ENCODE measurements at regions not wholly inside any gene's neighbourhood (a gene's known extent, or its start where the extent isn't known, plus 50 kb on each side); places are given as distances from the start of the nearest gene placed in this dataset.
"Not testable (repeated sequence)": the region's sequence is repeated elsewhere in the genome, so short reads cannot be mapped to it uniquely, and the experiment has no call there.

DNA sequence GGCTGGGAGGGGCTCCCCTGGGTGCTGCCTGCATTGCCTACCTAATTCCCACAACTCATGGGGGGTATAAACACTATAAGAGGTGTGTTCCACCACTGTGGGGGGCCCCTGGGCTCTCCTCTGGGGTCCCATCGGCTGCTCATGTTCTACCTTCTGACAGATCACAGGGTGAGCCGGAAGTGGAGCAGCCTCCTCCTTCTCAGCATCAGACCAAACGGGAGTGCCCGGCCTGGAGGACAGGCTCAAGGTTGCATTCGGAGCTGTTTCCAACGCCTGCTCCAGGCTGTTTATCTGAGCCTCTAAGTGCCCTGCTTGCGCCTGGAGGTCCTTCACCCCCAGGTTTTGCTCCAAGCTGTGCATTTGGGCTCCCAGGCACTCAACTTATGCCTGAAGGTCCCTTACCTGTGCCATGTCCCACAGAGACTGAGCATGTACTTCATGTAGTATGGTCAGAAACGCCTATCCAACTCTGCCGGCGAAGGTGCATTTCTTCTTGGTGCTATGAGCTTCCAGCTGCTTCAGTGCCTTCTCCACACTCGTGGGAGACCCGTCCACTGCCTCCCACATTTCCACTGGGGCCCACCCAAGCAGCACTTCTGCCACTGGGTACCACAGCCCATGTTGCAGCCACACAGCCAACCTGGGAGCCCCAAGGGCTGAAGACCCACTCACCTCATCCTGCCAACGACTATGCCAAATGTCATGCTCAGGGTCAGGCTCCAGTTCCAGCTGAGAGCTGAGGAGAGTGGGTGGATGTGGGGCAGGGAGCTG lies 232.1 kb downstream of the IGSF11 start:
- TF ChIP-seq, protein P1, sequence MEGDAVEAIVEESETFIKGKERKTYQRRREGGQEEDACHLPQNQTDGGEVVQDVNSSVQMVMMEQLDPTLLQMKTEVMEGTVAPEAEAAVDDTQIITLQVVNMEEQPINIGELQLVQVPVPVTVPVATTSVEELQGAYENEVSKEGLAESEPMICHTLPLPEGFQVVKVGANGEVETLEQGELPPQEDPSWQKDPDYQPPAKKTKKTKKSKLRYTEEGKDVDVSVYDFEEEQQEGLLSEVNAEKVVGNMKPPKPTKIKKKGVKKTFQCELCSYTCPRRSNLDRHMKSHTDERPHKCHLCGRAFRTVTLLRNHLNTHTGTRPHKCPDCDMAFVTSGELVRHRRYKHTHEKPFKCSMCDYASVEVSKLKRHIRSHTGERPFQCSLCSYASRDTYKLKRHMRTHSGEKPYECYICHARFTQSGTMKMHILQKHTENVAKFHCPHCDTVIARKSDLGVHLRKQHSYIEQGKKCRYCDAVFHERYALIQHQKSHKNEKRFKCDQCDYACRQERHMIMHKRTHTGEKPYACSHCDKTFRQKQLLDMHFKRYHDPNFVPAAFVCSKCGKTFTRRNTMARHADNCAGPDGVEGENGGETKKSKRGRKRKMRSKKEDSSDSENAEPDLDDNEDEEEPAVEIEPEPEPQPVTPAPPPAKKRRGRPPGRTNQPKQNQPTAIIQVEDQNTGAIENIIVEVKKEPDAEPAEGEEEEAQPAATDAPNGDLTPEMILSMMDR (IDR thresholded peaks at IDR 0.05; ENCODE audit: unreplicated experiment) = no peak
- H3K4me1 Mint-ChIP-seq (ENCODE audit: unreplicated experiment) = no peaks in the 10 kb centered on the region
- no peak overlapping the region for H3K4me3 Mint-ChIP-seq (ENCODE audit: unreplicated experiment)
- H3K36me3 Mint-ChIP-seq (ENCODE audit: low read depth, unreplicated experiment) = no peaks in the 10 kb centered on the region
- no peak for DNase-seq (ENCODE audit: low spot score)
- H3K27ac Mint-ChIP-seq (ENCODE audit: unreplicated experiment) = no peak overlapping the region
- no peaks in the 10 kb centered on the region for H3K27me3 Mint-ChIP-seq (ENCODE audit: unreplicated experiment)
- no peaks in the 10 kb centered on the region for H3K9me3 Mint-ChIP-seq (ENCODE audit: unreplicated experiment)

DNA sequence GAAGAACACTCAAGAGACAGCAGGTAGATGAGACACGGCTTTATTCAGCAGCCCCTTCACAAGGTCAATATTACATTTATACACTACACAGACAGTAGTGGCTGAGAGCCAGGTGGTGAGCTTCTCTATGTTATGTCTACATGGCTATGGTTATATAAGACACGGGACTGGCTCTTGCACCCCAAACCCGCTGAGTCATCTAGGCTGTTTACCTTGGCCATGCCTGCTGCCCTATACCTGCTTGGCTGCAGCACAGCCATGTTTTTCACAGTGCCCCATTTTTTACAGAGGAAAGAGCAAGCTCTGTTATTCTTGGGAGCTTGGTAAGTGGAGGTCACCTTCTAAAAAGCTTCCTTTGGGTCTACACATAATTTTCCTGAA lies 231.6 kb downstream of the IGSF11 start:
- Mint-ChIP-seq H3K27me3 (ENCODE audit: unreplicated experiment) (no peaks in the 10 kb centered on the region), H3K4me1 (ENCODE audit: unreplicated experiment) (no peaks in the 10 kb centered on the region), H3K27ac (ENCODE audit: unreplicated experiment) (no peak overlapping the region), H3K36me3 (ENCODE audit: low read depth, unreplicated experiment) (no peaks in the 10 kb centered on the region), H3K4me3 (ENCODE audit: unreplicated experiment) (no peak overlapping the region), H3K9me3 (ENCODE audit: unreplicated experiment) (no peaks in the 10 kb centered on the region)
- TF ChIP-seq, protein P1 (IDR thresholded peaks at IDR 0.05; ENCODE audit: unreplicated experiment) = no peak
- DNase-seq (ENCODE audit: low spot score) = no peak

DNA sequence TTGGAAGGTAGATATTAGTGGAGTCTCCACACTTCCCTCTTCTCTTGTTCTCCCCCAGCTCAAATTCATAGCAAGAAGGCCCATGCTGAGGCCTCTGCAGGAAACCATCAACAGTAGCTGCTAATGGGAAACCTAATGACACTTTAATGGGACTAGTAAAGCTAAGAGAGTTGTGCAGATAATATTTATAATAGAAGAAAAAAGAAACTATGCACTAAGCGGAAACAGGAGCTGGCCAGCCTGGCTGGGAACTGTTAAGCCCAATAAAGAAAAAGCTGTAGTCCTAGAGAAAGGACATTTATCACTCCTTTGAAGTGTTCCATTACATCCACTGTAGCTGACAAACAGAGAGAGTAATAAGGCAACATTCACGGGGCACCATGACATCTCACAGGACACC lies 229.6 kb downstream of the IGSF11 start:
- no peaks in the 10 kb centered on the region for H3K36me3 Mint-ChIP-seq (ENCODE audit: low read depth, unreplicated experiment)
- TF ChIP-seq, protein P1 (IDR thresholded peaks at IDR 0.05; ENCODE audit: unreplicated experiment) = no peak
- DNase-seq (ENCODE audit: low spot score) = no peak
- no peaks in the 10 kb centered on the region for H3K27me3 Mint-ChIP-seq (ENCODE audit: unreplicated experiment)
- H3K4me1 Mint-ChIP-seq (ENCODE audit: unreplicated experiment) = no peaks in the 10 kb centered on the region
- no peak overlapping the region for H3K4me3 Mint-ChIP-seq (ENCODE audit: unreplicated experiment)
- no peaks in the 10 kb centered on the region for H3K9me3 Mint-ChIP-seq (ENCODE audit: unreplicated experiment)
- H3K27ac Mint-ChIP-seq (ENCODE audit: unreplicated experiment) = no peak overlapping the region

DNA sequence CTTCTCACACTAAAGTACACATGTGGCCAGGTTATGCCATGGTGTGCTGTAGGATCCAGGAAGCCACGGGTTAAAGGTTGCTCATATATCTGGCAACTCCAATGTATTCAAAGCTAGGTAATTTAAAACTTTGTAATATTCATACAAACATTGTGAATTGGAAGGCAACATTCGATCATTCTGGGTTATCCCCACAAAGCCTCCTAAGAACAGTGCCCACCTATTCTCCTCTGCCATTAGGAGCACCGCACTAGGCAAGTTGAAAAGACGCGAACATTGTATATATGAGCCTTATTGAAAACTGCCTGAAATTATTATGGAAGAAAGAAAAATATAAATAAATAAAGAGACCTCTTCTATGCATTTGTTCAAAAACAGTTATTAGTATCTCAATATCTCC lies 228.2 kb downstream of the IGSF11 start:
- H3K4me3 Mint-ChIP-seq (ENCODE audit: unreplicated experiment) = no peak overlapping the region
- H3K36me3 Mint-ChIP-seq (ENCODE audit: low read depth, unreplicated experiment) = no peaks in the 10 kb centered on the region
- no peaks in the 10 kb centered on the region for H3K9me3 Mint-ChIP-seq (ENCODE audit: unreplicated experiment)
- no peak for DNase-seq (ENCODE audit: low spot score)
- TF ChIP-seq, protein P1 (IDR thresholded peaks at IDR 0.05; ENCODE audit: unreplicated experiment) = no peak
- H3K27ac Mint-ChIP-seq (ENCODE audit: unreplicated experiment) = no peak overlapping the region
- no peaks in the 10 kb centered on the region for H3K4me1 Mint-ChIP-seq (ENCODE audit: unreplicated experiment)
- H3K27me3 Mint-ChIP-seq (ENCODE audit: unreplicated experiment) = no peaks in the 10 kb centered on the region

DNA sequence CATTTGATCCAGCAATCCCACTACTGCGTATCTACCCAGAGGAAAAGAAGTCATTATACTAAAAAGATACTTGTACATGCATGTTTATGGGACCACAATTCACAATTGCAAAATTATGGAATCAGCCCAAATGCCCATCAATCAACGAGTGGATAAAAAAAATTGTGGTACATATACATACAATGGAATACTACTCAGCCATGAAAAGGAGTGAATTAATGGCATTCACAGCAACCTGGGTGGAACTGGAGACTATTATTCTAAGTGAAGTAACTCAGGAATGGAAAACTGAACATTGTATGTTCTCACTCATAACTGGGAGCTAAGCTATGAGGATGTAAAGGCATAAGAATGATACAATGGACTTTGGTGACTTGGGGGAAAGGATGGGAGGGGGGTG lies 227.3 kb downstream of the IGSF11 start:
- not testable (repeated sequence) for H3K36me3 Mint-ChIP-seq (ENCODE audit: low read depth, unreplicated experiment); H3K9me3 Mint-ChIP-seq (ENCODE audit: unreplicated experiment); H3K4me1 Mint-ChIP-seq (ENCODE audit: unreplicated experiment); DNase-seq (ENCODE audit: low spot score); H3K4me3 Mint-ChIP-seq (ENCODE audit: unreplicated experiment); H3K27ac Mint-ChIP-seq (ENCODE audit: unreplicated experiment); H3K27me3 Mint-ChIP-seq (ENCODE audit: unreplicated experiment)
